Inflammatory macrophage treated with lipopolysaccharide for 1 hour (primary cell): ENCODE measurements at regions not wholly inside any gene's neighbourhood (a gene's known extent, or its start where the extent isn't known, plus 50 kb on each side); places are given as distances from the start of the nearest gene placed in this dataset.
"Not testable (repeated sequence)": the region's sequence is repeated elsewhere in the genome, so short reads cannot be mapped to it uniquely, and the experiment has no call there.

Source experiments
- DNase-seq, 2 donors: peaks; one replicate each; pipeline ENCODE4 v3.0.0-alpha.2; 2020 to 2022

DNA sequence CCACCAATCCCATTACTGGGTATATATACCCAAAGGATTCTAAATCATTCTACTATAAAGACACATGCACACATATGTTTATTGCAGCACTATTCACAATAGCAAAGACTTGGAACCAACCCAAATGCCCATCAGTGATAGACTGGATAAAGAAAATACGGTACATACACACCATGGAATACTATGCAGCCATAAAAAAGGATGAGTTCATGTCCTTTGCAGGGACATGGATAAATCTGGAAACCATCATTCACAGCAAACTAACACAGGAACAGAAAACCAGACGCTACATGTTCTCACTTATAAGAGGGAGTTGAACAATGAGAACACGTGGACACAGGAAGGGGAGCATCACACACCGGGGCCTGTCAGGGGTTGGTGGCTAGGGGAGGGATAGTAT lies 154.3 kb downstream of the TPBG start:
- DNase-seq, result not testable (repeated sequence)

GRCh38 chr6:82521369-82521768 lies 157.8 kb downstream of the TPBG start:
- no peak for DNase-seq

DNA sequence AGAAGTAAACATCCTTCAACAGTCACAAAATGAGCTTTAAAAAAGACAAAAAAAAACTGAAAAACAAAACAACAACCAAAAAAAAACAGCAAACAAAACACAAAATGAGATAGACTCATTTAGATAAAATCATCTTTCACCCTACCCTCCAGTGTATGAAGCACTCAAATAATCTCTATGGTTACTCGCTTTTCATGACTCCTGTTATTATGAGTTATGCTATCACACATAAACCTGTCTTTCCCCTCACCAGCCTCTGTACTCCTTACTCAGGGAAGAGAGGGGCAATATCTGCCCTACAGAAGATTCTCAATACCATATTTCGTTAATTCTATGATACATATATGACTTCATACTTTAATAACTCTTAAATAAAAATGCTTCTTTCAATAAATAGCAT lies 158.2 kb downstream of the TPBG start:
- DNase-seq, result no peak

- no peak for DNase-seq
These were observed 160.4 kb downstream of the TPBG start for GRCh38 chr6:82524031-82524430.

DNA sequence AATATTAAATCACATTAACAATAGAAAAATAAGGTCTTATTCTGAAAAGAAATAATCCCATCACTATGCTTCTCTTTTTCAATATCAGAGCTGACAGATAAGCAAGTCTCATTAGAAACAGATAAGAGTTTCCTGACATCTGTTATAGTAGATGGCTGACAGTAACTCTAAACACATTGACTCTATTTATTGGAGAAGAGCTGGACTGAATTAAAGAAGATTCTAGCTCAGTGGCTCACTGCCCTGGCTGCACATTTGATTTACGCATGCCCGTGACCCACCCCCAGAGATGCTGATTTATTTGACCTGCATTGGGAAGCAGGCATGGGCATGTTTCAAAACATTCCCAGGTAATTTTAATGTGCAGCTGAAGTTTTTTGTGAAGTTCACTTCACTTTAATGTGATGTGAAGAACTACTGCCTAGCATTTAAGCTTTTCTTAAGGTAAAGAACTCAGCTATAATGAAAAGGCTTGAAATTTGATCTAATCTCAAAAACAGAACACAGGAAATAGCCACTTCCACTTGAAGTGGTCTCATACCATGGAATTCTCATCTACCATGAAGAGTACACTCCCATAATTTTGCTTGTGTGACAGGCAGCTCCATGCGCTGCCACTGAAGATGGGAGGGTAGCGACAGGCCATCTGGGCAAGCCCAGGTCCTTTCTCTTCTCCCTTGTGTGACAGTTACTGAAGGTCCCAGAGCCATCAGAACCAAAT lies 162.3 kb downstream of the TPBG start:
- DNase-seq, result no peak

DNA sequence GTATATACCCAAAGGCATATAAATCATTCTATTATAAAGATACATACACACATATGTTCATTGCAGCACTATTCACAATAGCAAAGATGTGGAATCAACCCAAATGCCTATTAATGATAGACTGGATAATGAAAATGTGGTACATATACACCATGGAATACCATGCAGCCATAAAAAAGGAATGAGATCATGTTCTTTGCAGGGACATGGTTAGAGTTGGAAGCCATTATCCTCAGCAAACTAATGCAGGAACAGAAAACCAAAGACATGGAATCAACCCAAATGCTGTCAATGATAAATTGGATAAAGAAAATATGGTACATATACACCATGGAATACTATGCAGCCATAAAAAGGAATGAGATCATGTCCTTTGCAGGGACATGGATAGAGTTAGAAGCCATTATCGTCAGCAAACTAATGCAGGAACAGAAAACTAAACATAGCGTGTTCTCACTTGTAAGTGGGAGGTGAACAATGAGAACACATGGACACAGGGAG lies 166.4 kb downstream of the TPBG start:
- DNase-seq, result not testable (repeated sequence)

- DNase-seq, result no peak
These were observed 171.3 kb downstream of the TPBG start for GRCh38 chr6:82534876-82535275.

GRCh38 chr6:82549480-82549879 lies 185.9 kb downstream of the TPBG start:
- not testable (repeated sequence) for DNase-seq

GRCh38 chr6:82551311-82551710 lies 187.7 kb downstream of the TPBG start:
- not testable (repeated sequence) for DNase-seq

DNA sequence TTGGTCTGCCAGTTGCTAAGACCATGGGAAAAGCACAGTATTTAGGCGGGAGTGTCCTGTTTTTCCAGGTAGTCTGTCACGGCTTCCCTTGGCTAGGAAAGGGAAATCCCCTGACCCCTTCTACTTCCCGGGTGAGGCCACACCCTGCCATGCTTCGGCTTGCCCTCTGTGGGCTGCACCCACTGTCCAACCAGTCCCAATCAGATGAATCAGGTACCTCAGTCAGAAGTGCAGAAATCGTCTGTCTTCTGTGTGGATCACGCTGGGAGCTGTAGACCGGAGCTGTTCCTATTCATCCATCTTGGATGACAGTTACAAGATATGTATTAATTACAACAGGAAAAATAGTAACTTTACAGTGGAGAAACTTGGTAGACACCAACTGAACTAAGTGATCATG lies 188.2 kb downstream of the TPBG start:
- no peak for DNase-seq

GRCh38 chr6:82553863-82554531 lies 190.4 kb downstream of the TPBG start:
- DNase-seq, result no peak

GRCh38 chr6:82554666-82555065 lies 191.0 kb downstream of the TPBG start:
- DNase-seq, result no peak

DNA sequence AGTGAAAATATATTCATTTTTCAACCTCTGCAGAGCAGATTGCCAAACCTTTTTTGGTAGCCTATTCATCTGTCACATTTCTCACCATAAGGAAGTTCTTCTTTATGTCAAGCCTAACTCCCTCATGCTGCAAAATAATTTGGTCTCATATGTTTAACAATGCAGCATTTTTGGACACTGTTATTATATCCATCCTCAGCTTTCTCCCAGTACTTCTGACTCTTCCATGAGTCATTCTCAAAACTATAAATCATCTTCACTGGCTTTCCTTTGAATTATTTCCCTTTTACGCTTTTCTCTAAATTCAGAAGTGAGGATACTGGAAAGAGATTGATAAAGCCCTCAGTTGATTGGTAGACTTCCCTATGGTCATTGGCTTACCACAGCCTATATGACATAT lies 192.2 kb downstream of the TPBG start:
- DNase-seq, result no peak

DNA sequence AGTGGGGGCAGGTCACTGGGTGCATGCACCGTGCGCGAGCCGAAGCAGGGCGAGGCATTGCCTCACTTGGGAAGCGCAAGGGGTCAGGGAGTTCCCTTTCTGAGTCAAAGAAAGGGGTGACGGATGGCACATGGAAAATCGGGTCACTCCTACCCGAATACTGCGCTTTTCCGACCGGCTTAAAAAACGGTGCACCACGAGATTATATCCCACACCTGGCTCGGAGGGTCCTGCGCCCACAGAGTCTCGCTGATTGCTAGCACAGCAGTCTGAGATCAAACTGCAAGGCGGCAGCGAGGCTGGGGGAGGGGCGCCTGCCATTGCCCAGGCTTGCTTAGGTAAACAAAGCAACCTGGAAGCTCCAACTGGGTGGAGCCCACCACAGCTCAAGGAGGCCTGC lies 194.9 kb downstream of the TPBG start:
- not testable (repeated sequence) for DNase-seq

DNA sequence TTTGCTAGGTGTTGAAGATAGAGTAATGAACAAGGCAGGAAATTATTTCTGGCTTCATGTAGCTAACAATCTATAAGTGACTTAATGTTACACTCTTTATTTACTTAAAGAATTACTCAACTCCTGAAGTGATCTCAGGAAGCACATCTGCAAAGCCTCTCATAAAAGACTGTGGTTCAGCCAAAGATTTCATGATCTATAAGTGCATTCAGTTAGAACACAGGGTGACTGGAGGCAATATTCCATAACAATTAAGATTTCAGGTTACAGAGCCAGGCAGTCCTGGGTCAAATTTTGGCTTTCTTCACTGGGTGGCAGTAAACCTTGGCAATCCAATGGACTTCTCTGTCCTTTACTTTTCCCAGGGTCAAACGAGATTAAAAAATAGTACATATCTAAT lies 204.0 kb downstream of the TPBG start:
- no peak for DNase-seq

- no peak for DNase-seq
These were observed 204.8 kb downstream of the TPBG start for GRCh38 chr6:82568290-82568993.

GRCh38 chr6:82569022-82569421 lies 205.4 kb downstream of the TPBG start:
- no peak for DNase-seq

DNA sequence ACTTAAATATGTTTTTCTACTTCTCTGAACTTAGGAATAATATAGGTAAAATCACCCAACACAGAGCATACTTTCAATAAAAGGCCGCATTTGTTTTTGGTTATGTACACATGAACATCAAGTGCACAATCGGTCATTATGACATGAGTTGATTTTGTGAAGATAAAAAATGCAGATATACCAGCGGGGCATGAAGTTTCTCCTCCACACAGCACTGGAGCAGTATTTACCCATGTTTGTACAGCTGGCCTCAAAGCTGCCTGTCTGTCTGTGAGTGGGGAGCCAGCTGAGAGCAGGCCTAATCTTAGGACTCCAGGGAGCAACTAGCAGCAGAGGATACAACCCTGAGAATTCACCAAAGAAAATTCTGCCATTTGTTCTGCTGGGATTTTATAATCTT lies 206.5 kb downstream of the TPBG start:
- no peak for DNase-seq

DNA sequence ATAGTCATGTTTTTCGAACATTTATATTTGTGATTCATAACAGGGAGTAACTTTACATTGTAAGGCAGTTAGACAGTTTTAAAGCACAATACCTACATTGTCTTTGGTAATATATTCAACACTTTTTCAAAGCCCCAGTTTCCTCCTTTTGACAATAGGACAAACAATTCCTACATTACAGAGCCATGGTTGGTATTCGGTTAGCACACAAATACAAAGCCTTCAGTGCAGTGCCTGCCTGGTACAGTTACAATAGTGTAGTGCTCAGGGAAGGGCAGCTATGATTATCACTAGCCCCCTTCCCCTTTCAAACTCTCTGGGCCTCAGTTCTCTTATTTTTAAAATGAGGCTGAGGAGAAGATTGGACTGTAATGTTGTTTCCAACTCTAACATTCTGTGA lies 207.8 kb downstream of the TPBG start:
- DNase-seq, result no peak

GRCh38 chr6:82573254-82573972 lies 209.8 kb downstream of the TPBG start:
- DNase-seq, result no peak

GRCh38 chr6:82576284-82576683 lies 212.7 kb downstream of the TPBG start:
- no peak for DNase-seq

DNA sequence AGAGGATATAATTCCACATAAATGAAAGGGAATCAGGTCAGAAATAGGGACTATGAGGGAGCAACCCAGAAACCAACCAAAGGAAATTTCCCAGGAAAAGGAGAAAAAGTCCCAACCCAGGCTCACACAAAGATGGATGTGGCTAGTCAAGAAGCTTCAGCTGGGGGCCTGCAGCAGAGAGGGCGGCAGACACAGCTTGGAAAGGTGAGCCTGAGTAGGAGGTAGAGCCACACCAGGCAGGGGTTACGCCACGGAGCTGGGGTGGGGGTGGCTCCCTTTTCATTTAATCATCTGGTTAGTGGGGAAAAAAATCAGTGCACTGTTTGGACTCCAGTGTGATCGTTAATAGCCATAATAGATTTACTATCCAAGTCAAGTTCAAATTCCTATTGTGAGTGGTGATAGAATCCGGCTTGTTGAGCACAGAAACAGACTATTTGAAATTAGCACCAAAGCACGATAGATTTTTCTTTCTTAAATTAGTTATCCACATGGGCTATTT lies 220.6 kb downstream of the TPBG start:
- no peak for DNase-seq

- DNase-seq, result no peak
These were observed 221.2 kb downstream of the TPBG start for GRCh38 chr6:82584856-82585255.
